ENCODE measurements at regions not wholly inside any gene's neighbourhood (a gene's known extent, or its start where the extent isn't known, plus 50 kb on each side); places are given as distances from the start of the nearest gene placed in this dataset.

GRCh38 chr2:13227578-13227977 is 510.8 kb downstream of the TRIB2 start:
- no peaks in the 10 kb centered on the region for H3K27me3 ChIP-seq (ENCODE audit: insufficient read depth, poor library complexity, severe bottlenecking)
- no peak overlapping the region for H3K27ac ChIP-seq (replicated peaks)
- TF ChIP-seq GABPA (IDR thresholded peaks at IDR 0.05; ENCODE audit: low read depth), result no peak
- TF ChIP-seq CTCF (IDR thresholded peaks at IDR 0.05; ENCODE audit: insufficient read depth, low read length), result no peak
- no peak for TF ChIP-seq SPI1 (IDR thresholded peaks at IDR 0.05; ENCODE audit: borderline replicate concordance, low read depth)
- no peak for TF ChIP-seq POLR2AphosphoS5 (IDR thresholded peaks at IDR 0.05; ENCODE audit: low read depth)
- TF ChIP-seq, protein P1, sequence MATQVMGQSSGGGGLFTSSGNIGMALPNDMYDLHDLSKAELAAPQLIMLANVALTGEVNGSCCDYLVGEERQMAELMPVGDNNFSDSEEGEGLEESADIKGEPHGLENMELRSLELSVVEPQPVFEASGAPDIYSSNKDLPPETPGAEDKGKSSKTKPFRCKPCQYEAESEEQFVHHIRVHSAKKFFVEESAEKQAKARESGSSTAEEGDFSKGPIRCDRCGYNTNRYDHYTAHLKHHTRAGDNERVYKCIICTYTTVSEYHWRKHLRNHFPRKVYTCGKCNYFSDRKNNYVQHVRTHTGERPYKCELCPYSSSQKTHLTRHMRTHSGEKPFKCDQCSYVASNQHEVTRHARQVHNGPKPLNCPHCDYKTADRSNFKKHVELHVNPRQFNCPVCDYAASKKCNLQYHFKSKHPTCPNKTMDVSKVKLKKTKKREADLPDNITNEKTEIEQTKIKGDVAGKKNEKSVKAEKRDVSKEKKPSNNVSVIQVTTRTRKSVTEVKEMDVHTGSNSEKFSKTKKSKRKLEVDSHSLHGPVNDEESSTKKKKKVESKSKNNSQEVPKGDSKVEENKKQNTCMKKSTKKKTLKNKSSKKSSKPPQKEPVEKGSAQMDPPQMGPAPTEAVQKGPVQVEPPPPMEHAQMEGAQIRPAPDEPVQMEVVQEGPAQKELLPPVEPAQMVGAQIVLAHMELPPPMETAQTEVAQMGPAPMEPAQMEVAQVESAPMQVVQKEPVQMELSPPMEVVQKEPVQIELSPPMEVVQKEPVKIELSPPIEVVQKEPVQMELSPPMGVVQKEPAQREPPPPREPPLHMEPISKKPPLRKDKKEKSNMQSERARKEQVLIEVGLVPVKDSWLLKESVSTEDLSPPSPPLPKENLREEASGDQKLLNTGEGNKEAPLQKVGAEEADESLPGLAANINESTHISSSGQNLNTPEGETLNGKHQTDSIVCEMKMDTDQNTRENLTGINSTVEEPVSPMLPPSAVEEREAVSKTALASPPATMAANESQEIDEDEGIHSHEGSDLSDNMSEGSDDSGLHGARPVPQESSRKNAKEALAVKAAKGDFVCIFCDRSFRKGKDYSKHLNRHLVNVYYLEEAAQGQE (IDR thresholded peaks at IDR 0.05; ENCODE audit: insufficient replicate concordance, low read depth), result no peak
- no peak overlapping the region for H3K4me3 ChIP-seq (replicated peaks; ENCODE audit: insufficient read depth, low read length)
- DNase-seq (ENCODE audit: low read depth in 1 of 2, low spot score in 1 of 2), result no peak

- Histone ChIP-seq H3K27ac (replicated peaks) (no peak overlapping the region), H3K27me3 (ENCODE audit: insufficient read depth, poor library complexity, severe bottlenecking) (no peaks in the 10 kb centered on the region), H3K4me3 (replicated peaks; ENCODE audit: insufficient read depth, low read length) (no peak overlapping the region)
- no peak for DNase-seq (ENCODE audit: low read depth in 1 of 2, low spot score in 1 of 2)
- TF ChIP-seq POLR2AphosphoS5 (IDR thresholded peaks at IDR 0.05; ENCODE audit: low read depth), result no peak
- TF ChIP-seq, protein P1 (IDR thresholded peaks at IDR 0.05; ENCODE audit: insufficient replicate concordance, low read depth), result no peak
- no peak for TF ChIP-seq GABPA (IDR thresholded peaks at IDR 0.05; ENCODE audit: low read depth)
- TF ChIP-seq SPI1 (IDR thresholded peaks at IDR 0.05; ENCODE audit: borderline replicate concordance, low read depth), result no peak
- TF ChIP-seq CTCF (IDR thresholded peaks at IDR 0.05; ENCODE audit: insufficient read depth, low read length), result no peak
Observed at GRCh38 chr2:13230221-13230620, 513.5 kb downstream of the TRIB2 start.

DNA sequence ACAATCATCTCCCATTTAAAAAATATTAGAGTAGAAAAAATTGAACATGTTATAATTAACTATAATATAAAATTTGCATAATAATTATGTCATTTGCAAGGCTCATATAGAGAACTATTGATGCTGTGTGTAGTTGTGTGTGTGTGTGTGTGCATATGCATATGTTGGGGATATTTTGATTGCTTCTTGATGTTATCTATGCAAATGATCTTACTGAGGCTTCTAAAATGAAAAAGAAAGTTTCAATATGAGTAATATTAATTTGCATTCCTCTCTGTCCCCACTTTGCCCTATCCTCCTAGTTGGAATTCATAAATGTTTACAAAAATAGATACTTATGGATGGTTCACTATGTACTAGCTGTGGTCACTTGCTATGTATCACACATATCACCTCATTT is 523.3 kb downstream of the TRIB2 start:
- DNase-seq (ENCODE audit: low read depth in 1 of 2, low spot score in 1 of 2), result no peak
- no peaks in the 10 kb centered on the region for H3K27me3 ChIP-seq (ENCODE audit: insufficient read depth, poor library complexity, severe bottlenecking)

More for the DNA sequence above, 523.3 kb downstream of the TRIB2 start:
- TF ChIP-seq GABPA (IDR thresholded peaks at IDR 0.05; ENCODE audit: low read depth) (no peak), SPI1 (IDR thresholded peaks at IDR 0.05; ENCODE audit: borderline replicate concordance, low read depth) (no peak), CTCF (IDR thresholded peaks at IDR 0.05; ENCODE audit: insufficient read depth, low read length) (no peak), POLR2AphosphoS5 (IDR thresholded peaks at IDR 0.05; ENCODE audit: low read depth) (no peak)
- TF ChIP-seq, protein P1 (IDR thresholded peaks at IDR 0.05; ENCODE audit: insufficient replicate concordance, low read depth), result no peak
- Histone ChIP-seq H3K27ac (replicated peaks) (no peak overlapping the region), H3K4me3 (replicated peaks; ENCODE audit: insufficient read depth, low read length) (no peak overlapping the region)
